ENCODE measurements at regions not wholly inside any gene's neighbourhood (a gene's known extent, or its start where the extent isn't known, plus 50 kb on each side); places are given as distances from the start of the nearest gene placed in this dataset.

GRCh38 chr4:164512124-164512523 is 241.8 kb upstream of the SMIM31 start:
- TF ChIP-seq EP300 (IDR thresholded peaks at IDR 0.05) (no peak), POLR2AphosphoS5 (IDR thresholded peaks at IDR 0.05) (no peak)
- TF ChIP-seq, protein P1, sequence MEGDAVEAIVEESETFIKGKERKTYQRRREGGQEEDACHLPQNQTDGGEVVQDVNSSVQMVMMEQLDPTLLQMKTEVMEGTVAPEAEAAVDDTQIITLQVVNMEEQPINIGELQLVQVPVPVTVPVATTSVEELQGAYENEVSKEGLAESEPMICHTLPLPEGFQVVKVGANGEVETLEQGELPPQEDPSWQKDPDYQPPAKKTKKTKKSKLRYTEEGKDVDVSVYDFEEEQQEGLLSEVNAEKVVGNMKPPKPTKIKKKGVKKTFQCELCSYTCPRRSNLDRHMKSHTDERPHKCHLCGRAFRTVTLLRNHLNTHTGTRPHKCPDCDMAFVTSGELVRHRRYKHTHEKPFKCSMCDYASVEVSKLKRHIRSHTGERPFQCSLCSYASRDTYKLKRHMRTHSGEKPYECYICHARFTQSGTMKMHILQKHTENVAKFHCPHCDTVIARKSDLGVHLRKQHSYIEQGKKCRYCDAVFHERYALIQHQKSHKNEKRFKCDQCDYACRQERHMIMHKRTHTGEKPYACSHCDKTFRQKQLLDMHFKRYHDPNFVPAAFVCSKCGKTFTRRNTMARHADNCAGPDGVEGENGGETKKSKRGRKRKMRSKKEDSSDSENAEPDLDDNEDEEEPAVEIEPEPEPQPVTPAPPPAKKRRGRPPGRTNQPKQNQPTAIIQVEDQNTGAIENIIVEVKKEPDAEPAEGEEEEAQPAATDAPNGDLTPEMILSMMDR (IDR thresholded peaks at IDR 0.05), result no peak

Measured in suprapubic skin (tissue), 4 donors.